Breast epithelium (tissue), 3 donors: ENCODE measurements at regions not wholly inside any gene's neighbourhood (a gene's known extent, or its start where the extent isn't known, plus 50 kb on each side); places are given as distances from the start of the nearest gene placed in this dataset.

Source experiments
- CTCF ChIP-seq, 3 donors: fragments of 450-650 bp; IDR thresholded peaks; one replicate each; pipeline ENCODE4 v1.5.1; 2016 to 2017; ENCODE audit warnings: antibody characterized with exemption in 3 of 3, mild to moderate bottlenecking in 3 of 3, moderate library complexity in 3 of 3
- POLR2A ChIP-seq: fragments of 450-650 bp; IDR thresholded peaks from one replicate; pipeline ENCODE4 v1.6.1; 2016; ENCODE audit warnings: antibody characterized with exemption, mild to moderate bottlenecking, moderate library complexity

DNA sequence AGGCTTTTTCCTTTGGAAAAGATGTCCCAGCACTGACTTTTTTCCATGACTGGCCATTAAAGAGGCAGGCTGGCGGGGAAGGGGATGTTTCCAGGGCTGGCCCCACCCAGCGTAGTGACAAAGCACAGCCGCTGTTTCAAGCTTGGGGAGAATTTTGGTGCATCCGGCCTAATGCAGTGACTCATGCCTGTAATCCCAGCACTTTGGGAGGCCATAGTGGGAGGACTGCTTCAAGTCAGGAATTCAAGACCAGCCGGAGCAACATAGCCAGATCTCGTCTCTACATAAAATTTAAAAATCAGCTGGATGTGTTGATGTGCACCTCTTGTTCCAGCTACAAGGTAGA, 78.0 kb upstream of the SH3BP4 start:
- TF ChIP-seq CTCF (IDR thresholded peaks at IDR 0.05) (no peak), POLR2A (no peak)
